Endothelial cell of umbilical vein (primary cell): ENCODE measurements at regions not wholly inside any gene's neighbourhood (a gene's known extent, or its start where the extent isn't known, plus 50 kb on each side); places are given as distances from the start of the nearest gene placed in this dataset.
A peak's percentile ranks its signal among the peaks of the same experiment; 100 is the strongest.

Experiments
- BruUV-seq: library from RNA; stranded (reverse); fragments of 400-500 nt; replicated peaks from 2 replicates; lab custom pipeline; 2021; lab: Mats Ljungman, UMichigan
- CTCF ChIA-PET: fragments of 300-600, 350-600 bp; sonication (Branson Sonifier 250); formaldehyde crosslinking; loops from one replicate; lab custom pipeline; 2021; ENCODE audit warnings: antibody characterized with exemption, inconsistent platforms; lab: Charles Lee
- POLR2A ChIA-PET: fragments of 300-600, 350-600 bp; sonication (Branson Sonifier 250); formaldehyde crosslinking; loops from one replicate; lab custom pipeline; 2021; ENCODE audit warnings: antibody characterized with exemption, inconsistent platforms; lab: Charles Lee
- DNase-seq: peaks from one replicate; pipeline ENCODE4 v3.0.0-alpha.2; 2011; ENCODE audit warnings: low read depth, low spot score
- FAIRE-seq: peaks from 2 replicates; lab custom pipeline; 2011; peaks lifted over from hg19 to GRCh38; lab: Jason Lieb, UNC
- H2AFZ ChIP-seq: 2 replicates; pipeline ENCODE4 v1.6.0; 2012; ENCODE audit warnings: low read depth, low read length, control low read depth, inconsistent platforms
- H3K27ac ChIP-seq: 2 replicates; pipeline ENCODE4 v1.5.1; 2011; ENCODE audit warnings: low read depth, mild to moderate bottlenecking, control low read depth, low read length, moderate library complexity; ENCODE audit not compliant: insufficient read depth
- H3K27me3 ChIP-seq, 2 experiments: 2 replicates each; pipeline versions ENCODE4 v1.6.0 to v1.6.1; 2011; ENCODE audit warnings: low read length in 2 of 2, mixed read lengths in 1 of 2; ENCODE audit not compliant: control insufficient read depth in 2 of 2, insufficient read depth in 2 of 2
- H3K36me3 ChIP-seq, 2 experiments: 2 replicates in 1 of 2; 3 replicates in 1 of 2; pipeline ENCODE4 v1.5.1; 2011; ENCODE audit warnings: low read length in 2 of 2, mild to moderate bottlenecking in 1 of 2, moderate library complexity in 1 of 2; ENCODE audit not compliant: control insufficient read depth in 2 of 2, insufficient read depth in 2 of 2; ENCODE audit errors: extremely low read depth in 1 of 2
- H3K4me1 ChIP-seq: 3 replicates; pipeline ENCODE4 v1.5.1; 2011; ENCODE audit warnings: mild to moderate bottlenecking, low read length; ENCODE audit not compliant: control insufficient read depth, insufficient read depth; ENCODE audit errors: extremely low read depth
- H3K4me2 ChIP-seq: 2 replicates; pipeline ENCODE4 v1.6.1; 2011; ENCODE audit warnings: low read length, control low read depth, mixed read lengths; ENCODE audit not compliant: insufficient read depth
- H3K4me3 ChIP-seq, 3 experiments: fragments of 200-600 bp in 1 of 3; sonication (generic), shearing (Covaris generic) in 1 of 3; replicated peaks in 1 of 3; 2 replicates each; pipeline ENCODE4 v1.5.1; 2011 to 2016; ENCODE audit warnings: control low read depth in 3 of 3, low read length in 3 of 3, mild to moderate bottlenecking in 2 of 3, inconsistent platforms in 1 of 3, low read depth in 1 of 3, moderate library complexity in 1 of 3; ENCODE audit not compliant: insufficient read depth in 1 of 3
- H3K79me2 ChIP-seq: 2 replicates; pipeline ENCODE4 v1.6.0; 2012; ENCODE audit warnings: low read length, inconsistent platforms; ENCODE audit not compliant: control insufficient read depth, insufficient read depth
- H3K9ac ChIP-seq: replicated peaks from 2 replicates; pipeline ENCODE3; 2011; ENCODE audit warnings: low read length, control low read depth; ENCODE audit not compliant: insufficient read depth; ENCODE audit errors: extremely low read depth
- H3K9me1 ChIP-seq: replicated peaks from 3 replicates; pipeline ENCODE4 v1.6.0; 2011; ENCODE audit warnings: mild to moderate bottlenecking, low read length; ENCODE audit not compliant: control insufficient read depth, insufficient read depth; ENCODE audit errors: extremely low read depth
- H3K9me3 ChIP-seq: replicated peaks from 2 replicates; pipeline ENCODE4 v1.5.1; 2012; ENCODE audit warnings: low read length, inconsistent platforms; ENCODE audit not compliant: control insufficient read depth, insufficient read depth
- H4K20me1 ChIP-seq: replicated peaks from 2 replicates; pipeline ENCODE3; 2011; ENCODE audit warnings: mild to moderate bottlenecking, low read length; ENCODE audit not compliant: control insufficient read depth, insufficient read depth; ENCODE audit errors: extremely low read depth
- EZH2 ChIP-seq: IDR thresholded peaks from 2 replicates; pipeline ENCODE4 v1.6.1; 2012; ENCODE audit warnings: borderline replicate concordance, low read depth, mild to moderate bottlenecking, moderate library complexity, low read length, inconsistent platforms; ENCODE audit not compliant: severe bottlenecking
- FOS ChIP-seq: IDR thresholded peaks from 2 replicates; pipeline ENCODE4 v1.6.1; 2011; ENCODE audit warnings: mild to moderate bottlenecking, low read length, moderate library complexity, borderline replicate concordance; ENCODE audit not compliant: insufficient read depth
- GATA2 ChIP-seq: IDR thresholded peaks from 2 replicates; pipeline ENCODE4 v1.7.0; 2011; ENCODE audit warnings: low read depth, mild to moderate bottlenecking, moderate library complexity, mixed read lengths, low read length; ENCODE audit not compliant: insufficient read length, insufficient read depth
- JUN ChIP-seq: IDR thresholded peaks from 2 replicates; pipeline ENCODE4 v1.6.1; 2011; ENCODE audit warnings: borderline replicate concordance, low read depth; ENCODE audit not compliant: insufficient read length, insufficient read depth
- MAX ChIP-seq: IDR thresholded peaks from 2 replicates; pipeline ENCODE4 v1.6.1; 2011; ENCODE audit not compliant: insufficient read depth, insufficient read length
- MYC ChIP-seq: IDR thresholded peaks from one replicate; pipeline ENCODE4 v1.6.1; 2011; ENCODE audit warnings: mild to moderate bottlenecking, low read depth, low read length
- POLR2A ChIP-seq: IDR thresholded peaks from 2 replicates; pipeline ENCODE4 v1.6.1; 2012; ENCODE audit warnings: low read depth, mild to moderate bottlenecking, control low read depth, low read length
- POLR2AphosphoS5 ChIP-seq: IDR thresholded peaks from 2 replicates; pipeline ENCODE4 v1.6.1; 2012; ENCODE audit warnings: low read depth, mild to moderate bottlenecking, control low read depth, low read length, moderate library complexity; ENCODE audit not compliant: insufficient read depth
- dilution Hi-C: fragments of 300-500 bp; cut with MboI; formaldehyde crosslinking; loops from one replicate; pipeline ENCODE4 v1.15.0; 2019; ENCODE audit warnings: low sequenced_read_pairs; ENCODE audit not compliant: extremely low pct_ligation_motif_present
- intact Hi-C: fragments of 100-400 bp; cut with micrococcal nuclease; formaldehyde crosslinking; loops from one replicate; pipeline ENCODE4 v1.10.0; 2022
- TF ChIP-seq, protein P1 (sequence below), 2 donors: IDR thresholded peaks; 1 replicate in 1 of 2; 2 replicates in 1 of 2; pipeline ENCODE4 v1.5.1; 2011; ENCODE audit warnings: low read length in 2 of 2, mild to moderate bottlenecking in 2 of 2, moderate library complexity in 2 of 2, control low read depth in 1 of 2, inconsistent platforms in 1 of 2, low read depth in 1 of 2; ENCODE audit not compliant: insufficient read depth in 1 of 2; ENCODE audit errors: extremely low read depth in 1 of 2

GRCh38 chr1:201598396-201598795, 59.5 kb downstream of the NAV1 start:
- H3K9me1 ChIP-seq, result no peaks in the 10 kb centered on the region
- peak overlapping the region; percentile 18 for H3K4me2 ChIP-seq
- ChIA-PET CTCF (interaction anchor here (0.6 to 2.8 kb wide), 6 partner anchors 11 to 195 kb away, joined by 3 to 8 read pairs (median 3); no protein-coding TSS in a partner anchor), POLR2A (no interaction called here)
- no peaks in the 10 kb centered on the region for H4K20me1 ChIP-seq
- H3K9ac ChIP-seq, result peak overlapping the region; percentile 5
- intact Hi-C loops (no loop called here), dilution Hi-C loops (no loop called here)
- no peak for TF ChIP-seq FOS
- no peak for TF ChIP-seq POLR2AphosphoS5
- TF ChIP-seq POLR2A, result no peak
- no peak for TF ChIP-seq MAX
- TF ChIP-seq GATA2, result no peak
- TF ChIP-seq JUN, result no peak
- no peak for TF ChIP-seq EZH2
- no peak for TF ChIP-seq MYC
- TF ChIP-seq, protein P1, sequence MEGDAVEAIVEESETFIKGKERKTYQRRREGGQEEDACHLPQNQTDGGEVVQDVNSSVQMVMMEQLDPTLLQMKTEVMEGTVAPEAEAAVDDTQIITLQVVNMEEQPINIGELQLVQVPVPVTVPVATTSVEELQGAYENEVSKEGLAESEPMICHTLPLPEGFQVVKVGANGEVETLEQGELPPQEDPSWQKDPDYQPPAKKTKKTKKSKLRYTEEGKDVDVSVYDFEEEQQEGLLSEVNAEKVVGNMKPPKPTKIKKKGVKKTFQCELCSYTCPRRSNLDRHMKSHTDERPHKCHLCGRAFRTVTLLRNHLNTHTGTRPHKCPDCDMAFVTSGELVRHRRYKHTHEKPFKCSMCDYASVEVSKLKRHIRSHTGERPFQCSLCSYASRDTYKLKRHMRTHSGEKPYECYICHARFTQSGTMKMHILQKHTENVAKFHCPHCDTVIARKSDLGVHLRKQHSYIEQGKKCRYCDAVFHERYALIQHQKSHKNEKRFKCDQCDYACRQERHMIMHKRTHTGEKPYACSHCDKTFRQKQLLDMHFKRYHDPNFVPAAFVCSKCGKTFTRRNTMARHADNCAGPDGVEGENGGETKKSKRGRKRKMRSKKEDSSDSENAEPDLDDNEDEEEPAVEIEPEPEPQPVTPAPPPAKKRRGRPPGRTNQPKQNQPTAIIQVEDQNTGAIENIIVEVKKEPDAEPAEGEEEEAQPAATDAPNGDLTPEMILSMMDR (IDR thresholded peaks at IDR 0.05; ENCODE audit: extremely low read depth in 1 of 2, insufficient read depth in 1 of 2, low read depth in 1 of 2, low read length in 2 of 2), result no peak
- peak overlapping the region; percentile 65 for H3K27ac ChIP-seq
- no peak overlapping the region for H3K4me3 ChIP-seq
- BruUV-seq, result TSS peak; percentile 17
- FAIRE-seq (no peak), DNase-seq (no peak)
- no peak overlapping the region for H2AFZ ChIP-seq
- peaks cover 63% of the 10 kb centered on the region for H3K79me2 ChIP-seq
- no peaks in the 10 kb centered on the region for H3K9me3 ChIP-seq
- peaks cover 47% of the 10 kb centered on the region for H3K4me1 ChIP-seq
- no peaks in the 10 kb centered on the region for H3K27me3 ChIP-seq
- H3K36me3 ChIP-seq, result peaks cover 1 to 2% of the 10 kb centered on the region in 2 experiments
